ENCODE measurements at regions not wholly inside any gene's neighbourhood (a gene's known extent, or its start where the extent isn't known, plus 50 kb on each side); places are given as distances from the start of the nearest gene placed in this dataset.
"Not testable (repeated sequence)": the region's sequence is repeated elsewhere in the genome, so short reads cannot be mapped to it uniquely, and the experiment has no call there.

GRCh38 chr6:158881884-158882283 is 62.7 kb upstream of the EZR start:
- DNase-seq (ENCODE audit: low read depth), result not testable (repeated sequence)

DNA sequence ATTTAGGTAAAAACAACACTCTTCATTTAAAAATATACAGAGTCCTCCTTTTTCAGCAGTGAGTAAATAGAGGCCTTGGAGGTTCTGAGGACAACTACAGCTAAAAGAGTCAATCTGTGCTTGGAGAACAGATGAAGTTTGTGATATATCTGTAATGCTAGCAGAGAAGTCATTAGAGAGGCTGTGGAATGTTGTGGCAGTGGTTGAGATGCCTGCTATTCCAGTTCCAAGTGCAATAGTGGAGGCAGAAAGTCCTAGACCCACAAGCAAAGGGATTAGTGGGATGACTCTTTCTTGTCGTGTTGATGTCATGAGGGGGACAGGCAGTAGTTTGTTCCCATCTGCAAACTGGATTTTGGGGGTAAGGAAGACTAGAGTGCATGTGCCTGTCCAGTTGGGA is 62.1 kb upstream of the EZR start:
- DNase-seq (ENCODE audit: low read depth), result not testable (repeated sequence)

- no peak for DNase-seq (ENCODE audit: low read depth)
Measured at GRCh38 chr6:158879180-158879579, 60.0 kb upstream of the EZR start.

GRCh38 chr6:158877716-158878115 is 58.5 kb upstream of the EZR start:
- DNase-seq (ENCODE audit: low read depth), result no peak

DNA sequence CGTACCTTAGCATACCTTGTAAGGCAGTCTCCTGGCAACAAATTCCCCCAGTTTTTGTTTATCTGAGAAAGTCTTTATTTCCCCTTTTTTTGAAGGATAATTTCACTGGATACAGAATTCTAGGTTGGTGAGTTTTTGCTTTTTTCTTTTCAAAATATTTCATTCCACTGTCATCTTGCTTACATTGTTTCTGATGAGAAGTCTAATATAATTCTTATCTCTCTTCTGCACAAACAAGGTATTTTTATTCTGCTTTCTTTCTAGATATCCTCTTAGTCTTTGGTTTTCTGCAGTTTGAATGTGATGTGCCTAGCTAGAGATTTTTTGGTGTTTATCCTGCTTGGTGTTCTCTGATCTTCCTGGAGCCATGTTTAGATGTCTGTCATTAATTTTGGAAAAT is 57.7 kb upstream of the EZR start:
- DNase-seq (ENCODE audit: low read depth), result no peak

DNA sequence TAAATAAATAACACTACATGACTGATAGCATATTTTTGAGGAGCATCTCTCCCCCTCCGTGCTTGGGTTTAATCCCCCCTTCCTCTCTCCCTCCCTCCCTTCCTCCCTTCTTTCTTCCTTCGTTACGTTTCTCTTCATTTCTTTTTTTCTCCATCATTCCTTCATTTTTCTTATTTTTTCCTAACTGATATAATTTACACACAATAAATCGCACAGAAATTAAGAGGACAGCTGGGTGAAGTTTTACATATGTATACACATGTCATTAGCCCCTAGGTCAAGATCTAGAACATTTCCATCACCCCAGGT is 51.4 kb upstream of the EZR start:
- no peak for DNase-seq (ENCODE audit: low read depth)

- DNase-seq (ENCODE audit: low read depth), result peak; percentile 63
Measured at GRCh38 chr6:158869826-158870648, 50.9 kb upstream of the EZR start.

- DNase-seq (ENCODE audit: low read depth), result no peak
Measured at GRCh38 chr6:158868890-158869825, 50.0 kb upstream of the EZR start.
